Panc1 (cell line): ENCODE measurements at regions not wholly inside any gene's neighbourhood (a gene's known extent, or its start where the extent isn't known, plus 50 kb on each side); places are given as distances from the start of the nearest gene placed in this dataset.

Experiments used
- ATAC-seq: fragments of 200-7000 bp; cut with Tn5 transposase; 2 replicates; pipeline ENCODE4 v1.9.1; 2020; ENCODE audit warnings: mild to moderate bottlenecking, moderate library complexity
- BruUV-seq: library from RNA; stranded (reverse); fragments of 400-500 nt; replicated peaks from 2 replicates; lab custom pipeline; 2021; lab: Mats Ljungman, UMichigan
- CTCF ChIA-PET: fragments of 300-600 bp; sonication (Branson Sonifier 250); formaldehyde crosslinking; loops from one replicate; lab custom pipeline; 2022; ENCODE audit warnings: antibody characterized with exemption; lab: Charles Lee
- POLR2A ChIA-PET: fragments of 300-600 bp; sonication (Branson Sonifier 250); formaldehyde crosslinking; loops from one replicate; lab custom pipeline; 2022; ENCODE audit warnings: antibody characterized with exemption; lab: Charles Lee
- DNase-seq: peaks from one replicate; pipeline ENCODE4 v3.0.0-alpha.2; 2010; ENCODE audit warnings: low read depth, low spot score
- H3K27ac ChIP-seq: 2 replicates; pipeline ENCODE4 v1.5.1; 2011; ENCODE audit warnings: mild to moderate bottlenecking, low read length, inconsistent platforms
- H3K27me3 ChIP-seq: fragments of 200-500 bp; sonication (Bioruptor generic); 2 replicates; pipeline ENCODE4 v1.6.0; 2014; ENCODE audit warnings: low read length, inconsistent platforms; ENCODE audit not compliant: control insufficient read depth, insufficient read depth
- H3K36me3 ChIP-seq: fragments of 200-500 bp; sonication (Bioruptor generic); 2 replicates; pipeline ENCODE4 v1.5.1; 2014; ENCODE audit warnings: inconsistent platforms, mild to moderate bottlenecking, low read length, moderate library complexity; ENCODE audit not compliant: control insufficient read depth, insufficient read depth
- H3K4me1 ChIP-seq: 2 replicates; pipeline ENCODE4 v1.5.1; 2011; ENCODE audit warnings: inconsistent platforms, mild to moderate bottlenecking, low read length, moderate library complexity; ENCODE audit not compliant: control insufficient read depth, insufficient read depth
- H3K4me3 ChIP-seq, 2 experiments: 2 replicates each; pipeline ENCODE4 v1.5.1; 2011 to 2012; ENCODE audit warnings: low read depth in 2 of 2, low read length in 2 of 2, mild to moderate bottlenecking in 2 of 2, inconsistent platforms in 1 of 2, moderate library complexity in 1 of 2
- H3K9me3 ChIP-seq: fragments of 200-500 bp; sonication (Bioruptor generic); 2 replicates; pipeline ENCODE4 v1.5.1; 2014; ENCODE audit warnings: low read depth, mild to moderate bottlenecking, inconsistent platforms, low read length, moderate library complexity; ENCODE audit not compliant: control insufficient read depth, insufficient read depth
- POLR2AphosphoS5 ChIP-seq: IDR thresholded peaks from 2 replicates; pipeline ENCODE4 v1.6.1; 2012; ENCODE audit warnings: mild to moderate bottlenecking, low read depth, low read length, moderate library complexity
- SIN3A ChIP-seq: IDR thresholded peaks from 2 replicates; pipeline ENCODE4 v1.6.1; 2012; ENCODE audit warnings: low read depth, mild to moderate bottlenecking, low read length, moderate library complexity, borderline replicate concordance; ENCODE audit not compliant: insufficient read depth
- TCF7L2 ChIP-seq: IDR thresholded peaks from 2 replicates; pipeline ENCODE4 v1.6.1; 2011; ENCODE audit warnings: mild to moderate bottlenecking, low read depth, low read length, inconsistent platforms
- in situ Hi-C: cut with HindIII; loops from 2 replicates; pipeline ENCODE4 v1.10.0; 2016; ENCODE audit warnings: low sequenced_read_pairs, low pct_unique_long_range_greater_than_20kb
- intact Hi-C: fragments of 100-400 bp; cut with micrococcal nuclease; formaldehyde crosslinking; loops from one replicate; pipeline ENCODE4 v1.10.0; 2022; ENCODE audit not compliant: unreplicated experiment
- TF ChIP-seq, protein P1 (sequence below), 2 experiments: IDR thresholded peaks; 2 replicates each; pipeline ENCODE4 v1.6.1; 2011 to 2012; ENCODE audit warnings: low read depth in 2 of 2, control low read depth in 1 of 2, low read length in 1 of 2, mild to moderate bottlenecking in 1 of 2, moderate library complexity in 1 of 2; ENCODE audit not compliant: insufficient read depth in 1 of 2
- TF ChIP-seq, protein P2 (sequence below): fragments of 450-650 bp; IDR thresholded peaks from 2 replicates; pipeline ENCODE4 v1.5.1; 2017; ENCODE audit warnings: mild to moderate bottlenecking

DNA sequence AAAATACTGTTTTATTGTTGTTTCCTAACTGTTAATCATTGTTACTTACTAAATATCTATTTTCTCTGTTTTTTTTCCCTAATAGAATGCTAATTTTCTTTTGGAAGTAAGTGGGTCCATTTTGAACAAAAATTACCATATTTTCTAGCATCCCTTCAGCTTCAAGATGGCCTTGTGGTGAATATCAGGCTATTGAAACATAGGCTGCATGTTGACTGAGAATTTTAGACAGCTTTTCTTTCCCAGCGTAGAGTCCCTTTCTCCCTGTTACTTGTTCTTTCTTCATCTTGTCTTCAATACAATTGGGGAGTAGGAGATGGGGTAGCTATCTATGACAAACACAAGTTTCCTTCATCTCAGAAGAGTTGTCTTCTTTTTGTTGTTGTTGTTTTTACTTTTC is 397.0 kb downstream of the DOK5 start:
- no TSS peak for BruUV-seq
- Histone ChIP-seq H3K27ac (no peak overlapping the region), H3K9me3 (no peaks in the 10 kb centered on the region), H3K4me3 (no peak overlapping the region), H3K36me3 (no peaks in the 10 kb centered on the region), H3K4me1 (no peaks in the 10 kb centered on the region), H3K27me3 (no peaks in the 10 kb centered on the region)
- in situ Hi-C loops (no loop called here), intact Hi-C loops (no loop called here)
- CTCF ChIA-PET: no interaction called here
- DNase-seq (no peak), ATAC-seq (no peak)
- POLR2A ChIA-PET: no interaction called here
- TF ChIP-seq TCF7L2 (no peak), SIN3A (no peak), POLR2AphosphoS5 (no peak)
- TF ChIP-seq, protein P1, sequence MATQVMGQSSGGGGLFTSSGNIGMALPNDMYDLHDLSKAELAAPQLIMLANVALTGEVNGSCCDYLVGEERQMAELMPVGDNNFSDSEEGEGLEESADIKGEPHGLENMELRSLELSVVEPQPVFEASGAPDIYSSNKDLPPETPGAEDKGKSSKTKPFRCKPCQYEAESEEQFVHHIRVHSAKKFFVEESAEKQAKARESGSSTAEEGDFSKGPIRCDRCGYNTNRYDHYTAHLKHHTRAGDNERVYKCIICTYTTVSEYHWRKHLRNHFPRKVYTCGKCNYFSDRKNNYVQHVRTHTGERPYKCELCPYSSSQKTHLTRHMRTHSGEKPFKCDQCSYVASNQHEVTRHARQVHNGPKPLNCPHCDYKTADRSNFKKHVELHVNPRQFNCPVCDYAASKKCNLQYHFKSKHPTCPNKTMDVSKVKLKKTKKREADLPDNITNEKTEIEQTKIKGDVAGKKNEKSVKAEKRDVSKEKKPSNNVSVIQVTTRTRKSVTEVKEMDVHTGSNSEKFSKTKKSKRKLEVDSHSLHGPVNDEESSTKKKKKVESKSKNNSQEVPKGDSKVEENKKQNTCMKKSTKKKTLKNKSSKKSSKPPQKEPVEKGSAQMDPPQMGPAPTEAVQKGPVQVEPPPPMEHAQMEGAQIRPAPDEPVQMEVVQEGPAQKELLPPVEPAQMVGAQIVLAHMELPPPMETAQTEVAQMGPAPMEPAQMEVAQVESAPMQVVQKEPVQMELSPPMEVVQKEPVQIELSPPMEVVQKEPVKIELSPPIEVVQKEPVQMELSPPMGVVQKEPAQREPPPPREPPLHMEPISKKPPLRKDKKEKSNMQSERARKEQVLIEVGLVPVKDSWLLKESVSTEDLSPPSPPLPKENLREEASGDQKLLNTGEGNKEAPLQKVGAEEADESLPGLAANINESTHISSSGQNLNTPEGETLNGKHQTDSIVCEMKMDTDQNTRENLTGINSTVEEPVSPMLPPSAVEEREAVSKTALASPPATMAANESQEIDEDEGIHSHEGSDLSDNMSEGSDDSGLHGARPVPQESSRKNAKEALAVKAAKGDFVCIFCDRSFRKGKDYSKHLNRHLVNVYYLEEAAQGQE (IDR thresholded peaks at IDR 0.05; ENCODE audit: insufficient read depth in 1 of 2, low read depth in 2 of 2, low read length in 1 of 2): no peak
- TF ChIP-seq, protein P2, sequence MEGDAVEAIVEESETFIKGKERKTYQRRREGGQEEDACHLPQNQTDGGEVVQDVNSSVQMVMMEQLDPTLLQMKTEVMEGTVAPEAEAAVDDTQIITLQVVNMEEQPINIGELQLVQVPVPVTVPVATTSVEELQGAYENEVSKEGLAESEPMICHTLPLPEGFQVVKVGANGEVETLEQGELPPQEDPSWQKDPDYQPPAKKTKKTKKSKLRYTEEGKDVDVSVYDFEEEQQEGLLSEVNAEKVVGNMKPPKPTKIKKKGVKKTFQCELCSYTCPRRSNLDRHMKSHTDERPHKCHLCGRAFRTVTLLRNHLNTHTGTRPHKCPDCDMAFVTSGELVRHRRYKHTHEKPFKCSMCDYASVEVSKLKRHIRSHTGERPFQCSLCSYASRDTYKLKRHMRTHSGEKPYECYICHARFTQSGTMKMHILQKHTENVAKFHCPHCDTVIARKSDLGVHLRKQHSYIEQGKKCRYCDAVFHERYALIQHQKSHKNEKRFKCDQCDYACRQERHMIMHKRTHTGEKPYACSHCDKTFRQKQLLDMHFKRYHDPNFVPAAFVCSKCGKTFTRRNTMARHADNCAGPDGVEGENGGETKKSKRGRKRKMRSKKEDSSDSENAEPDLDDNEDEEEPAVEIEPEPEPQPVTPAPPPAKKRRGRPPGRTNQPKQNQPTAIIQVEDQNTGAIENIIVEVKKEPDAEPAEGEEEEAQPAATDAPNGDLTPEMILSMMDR: no peak

DNA sequence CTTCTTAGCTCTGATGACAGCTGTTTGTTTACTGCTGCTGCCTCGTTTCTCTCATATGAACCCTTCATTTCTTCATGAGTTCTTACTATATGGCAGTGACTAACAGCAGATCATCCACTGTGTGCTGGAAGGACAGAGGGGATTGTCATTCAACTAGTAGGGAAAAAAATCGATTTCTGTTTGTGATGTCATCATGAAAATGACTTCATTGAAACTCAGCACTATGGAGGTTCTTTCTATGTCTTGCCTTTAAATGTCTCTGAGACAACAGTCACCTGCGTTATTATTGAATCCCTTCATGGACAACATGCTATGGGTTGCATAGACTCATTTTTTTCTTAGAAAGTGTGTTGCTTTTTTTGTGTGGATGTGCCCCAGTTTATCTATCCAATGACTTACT is 394.4 kb downstream of the DOK5 start:
- intact Hi-C loops: no loop called here
- Histone ChIP-seq H3K4me1 (no peaks in the 10 kb centered on the region), H3K9me3 (no peaks in the 10 kb centered on the region), H3K4me3 (no peak overlapping the region), H3K27ac (no peak overlapping the region), H3K36me3 (no peaks in the 10 kb centered on the region), H3K27me3 (no peaks in the 10 kb centered on the region)
- CTCF ChIA-PET: no interaction called here
- no TSS peak for BruUV-seq
- ATAC-seq (no peak), DNase-seq (no peak)
- TF ChIP-seq POLR2AphosphoS5 (no peak), TCF7L2 (no peak), SIN3A (no peak)
- TF ChIP-seq, protein P1 (IDR thresholded peaks at IDR 0.05; ENCODE audit: insufficient read depth in 1 of 2, low read depth in 2 of 2, low read length in 1 of 2): no peak
- TF ChIP-seq, protein P2: no peak
- POLR2A ChIA-PET: no interaction called here
- in situ Hi-C loops: no loop called here
